ENCODE measurements at regions not wholly inside any gene's neighbourhood (a gene's known extent, or its start where the extent isn't known, plus 50 kb on each side); places are given as distances from the start of the nearest gene placed in this dataset.

DNA sequence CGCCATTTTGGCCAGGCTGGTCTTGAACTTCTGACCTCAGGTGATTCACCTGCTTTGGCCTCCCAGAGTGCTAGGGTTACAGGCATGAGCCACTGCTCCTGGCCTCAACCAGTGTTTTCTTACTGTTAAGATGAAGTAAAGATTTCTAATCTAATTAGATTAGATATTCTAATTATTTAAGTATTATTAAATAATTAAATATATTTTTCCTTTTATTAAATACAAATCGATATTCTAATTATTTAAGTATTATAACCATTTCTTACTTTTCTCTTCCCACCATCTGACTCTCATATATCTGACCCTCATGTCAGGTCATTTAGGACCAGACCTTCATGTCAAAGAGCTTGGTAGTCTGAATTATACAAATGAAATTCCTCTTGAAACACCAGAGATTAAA, 1291.9 kb upstream of the EPHA6 start:
- TF ChIP-seq CTCF (conservative IDR thresholded peaks at IDR 0.05; ENCODE audit: low read depth in 2 of 2): no peak
- TF ChIP-seq EZH2 (IDR thresholded peaks at IDR 0.05; ENCODE audit: low read depth, unreplicated experiment): no peak
- TF ChIP-seq CREB1 (CRISPR knock-in tag; IDR thresholded peaks at IDR 0.05; ENCODE audit: low read depth): no peak
- no peak for TF ChIP-seq POLR2AphosphoS5 (IDR thresholded peaks at IDR 0.05; ENCODE audit: low read depth)
- no peak for TF ChIP-seq STAT1 (IDR thresholded peaks at IDR 0.05; ENCODE audit: unreplicated experiment)
- TF ChIP-seq EZH2phosphoT487 (IDR thresholded peaks at IDR 0.05; ENCODE audit: unreplicated experiment): no peak
- TF ChIP-seq, protein P1, sequence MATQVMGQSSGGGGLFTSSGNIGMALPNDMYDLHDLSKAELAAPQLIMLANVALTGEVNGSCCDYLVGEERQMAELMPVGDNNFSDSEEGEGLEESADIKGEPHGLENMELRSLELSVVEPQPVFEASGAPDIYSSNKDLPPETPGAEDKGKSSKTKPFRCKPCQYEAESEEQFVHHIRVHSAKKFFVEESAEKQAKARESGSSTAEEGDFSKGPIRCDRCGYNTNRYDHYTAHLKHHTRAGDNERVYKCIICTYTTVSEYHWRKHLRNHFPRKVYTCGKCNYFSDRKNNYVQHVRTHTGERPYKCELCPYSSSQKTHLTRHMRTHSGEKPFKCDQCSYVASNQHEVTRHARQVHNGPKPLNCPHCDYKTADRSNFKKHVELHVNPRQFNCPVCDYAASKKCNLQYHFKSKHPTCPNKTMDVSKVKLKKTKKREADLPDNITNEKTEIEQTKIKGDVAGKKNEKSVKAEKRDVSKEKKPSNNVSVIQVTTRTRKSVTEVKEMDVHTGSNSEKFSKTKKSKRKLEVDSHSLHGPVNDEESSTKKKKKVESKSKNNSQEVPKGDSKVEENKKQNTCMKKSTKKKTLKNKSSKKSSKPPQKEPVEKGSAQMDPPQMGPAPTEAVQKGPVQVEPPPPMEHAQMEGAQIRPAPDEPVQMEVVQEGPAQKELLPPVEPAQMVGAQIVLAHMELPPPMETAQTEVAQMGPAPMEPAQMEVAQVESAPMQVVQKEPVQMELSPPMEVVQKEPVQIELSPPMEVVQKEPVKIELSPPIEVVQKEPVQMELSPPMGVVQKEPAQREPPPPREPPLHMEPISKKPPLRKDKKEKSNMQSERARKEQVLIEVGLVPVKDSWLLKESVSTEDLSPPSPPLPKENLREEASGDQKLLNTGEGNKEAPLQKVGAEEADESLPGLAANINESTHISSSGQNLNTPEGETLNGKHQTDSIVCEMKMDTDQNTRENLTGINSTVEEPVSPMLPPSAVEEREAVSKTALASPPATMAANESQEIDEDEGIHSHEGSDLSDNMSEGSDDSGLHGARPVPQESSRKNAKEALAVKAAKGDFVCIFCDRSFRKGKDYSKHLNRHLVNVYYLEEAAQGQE (IDR thresholded peaks at IDR 0.05; ENCODE audit: unreplicated experiment): no peak
- TF ChIP-seq JUNB (IDR thresholded peaks at IDR 0.05; ENCODE audit: unreplicated experiment): no peak
- TF ChIP-seq ZNF114 (CRISPR knock-in tag; IDR thresholded peaks at IDR 0.05): no peak
- TF ChIP-seq, protein P2, sequence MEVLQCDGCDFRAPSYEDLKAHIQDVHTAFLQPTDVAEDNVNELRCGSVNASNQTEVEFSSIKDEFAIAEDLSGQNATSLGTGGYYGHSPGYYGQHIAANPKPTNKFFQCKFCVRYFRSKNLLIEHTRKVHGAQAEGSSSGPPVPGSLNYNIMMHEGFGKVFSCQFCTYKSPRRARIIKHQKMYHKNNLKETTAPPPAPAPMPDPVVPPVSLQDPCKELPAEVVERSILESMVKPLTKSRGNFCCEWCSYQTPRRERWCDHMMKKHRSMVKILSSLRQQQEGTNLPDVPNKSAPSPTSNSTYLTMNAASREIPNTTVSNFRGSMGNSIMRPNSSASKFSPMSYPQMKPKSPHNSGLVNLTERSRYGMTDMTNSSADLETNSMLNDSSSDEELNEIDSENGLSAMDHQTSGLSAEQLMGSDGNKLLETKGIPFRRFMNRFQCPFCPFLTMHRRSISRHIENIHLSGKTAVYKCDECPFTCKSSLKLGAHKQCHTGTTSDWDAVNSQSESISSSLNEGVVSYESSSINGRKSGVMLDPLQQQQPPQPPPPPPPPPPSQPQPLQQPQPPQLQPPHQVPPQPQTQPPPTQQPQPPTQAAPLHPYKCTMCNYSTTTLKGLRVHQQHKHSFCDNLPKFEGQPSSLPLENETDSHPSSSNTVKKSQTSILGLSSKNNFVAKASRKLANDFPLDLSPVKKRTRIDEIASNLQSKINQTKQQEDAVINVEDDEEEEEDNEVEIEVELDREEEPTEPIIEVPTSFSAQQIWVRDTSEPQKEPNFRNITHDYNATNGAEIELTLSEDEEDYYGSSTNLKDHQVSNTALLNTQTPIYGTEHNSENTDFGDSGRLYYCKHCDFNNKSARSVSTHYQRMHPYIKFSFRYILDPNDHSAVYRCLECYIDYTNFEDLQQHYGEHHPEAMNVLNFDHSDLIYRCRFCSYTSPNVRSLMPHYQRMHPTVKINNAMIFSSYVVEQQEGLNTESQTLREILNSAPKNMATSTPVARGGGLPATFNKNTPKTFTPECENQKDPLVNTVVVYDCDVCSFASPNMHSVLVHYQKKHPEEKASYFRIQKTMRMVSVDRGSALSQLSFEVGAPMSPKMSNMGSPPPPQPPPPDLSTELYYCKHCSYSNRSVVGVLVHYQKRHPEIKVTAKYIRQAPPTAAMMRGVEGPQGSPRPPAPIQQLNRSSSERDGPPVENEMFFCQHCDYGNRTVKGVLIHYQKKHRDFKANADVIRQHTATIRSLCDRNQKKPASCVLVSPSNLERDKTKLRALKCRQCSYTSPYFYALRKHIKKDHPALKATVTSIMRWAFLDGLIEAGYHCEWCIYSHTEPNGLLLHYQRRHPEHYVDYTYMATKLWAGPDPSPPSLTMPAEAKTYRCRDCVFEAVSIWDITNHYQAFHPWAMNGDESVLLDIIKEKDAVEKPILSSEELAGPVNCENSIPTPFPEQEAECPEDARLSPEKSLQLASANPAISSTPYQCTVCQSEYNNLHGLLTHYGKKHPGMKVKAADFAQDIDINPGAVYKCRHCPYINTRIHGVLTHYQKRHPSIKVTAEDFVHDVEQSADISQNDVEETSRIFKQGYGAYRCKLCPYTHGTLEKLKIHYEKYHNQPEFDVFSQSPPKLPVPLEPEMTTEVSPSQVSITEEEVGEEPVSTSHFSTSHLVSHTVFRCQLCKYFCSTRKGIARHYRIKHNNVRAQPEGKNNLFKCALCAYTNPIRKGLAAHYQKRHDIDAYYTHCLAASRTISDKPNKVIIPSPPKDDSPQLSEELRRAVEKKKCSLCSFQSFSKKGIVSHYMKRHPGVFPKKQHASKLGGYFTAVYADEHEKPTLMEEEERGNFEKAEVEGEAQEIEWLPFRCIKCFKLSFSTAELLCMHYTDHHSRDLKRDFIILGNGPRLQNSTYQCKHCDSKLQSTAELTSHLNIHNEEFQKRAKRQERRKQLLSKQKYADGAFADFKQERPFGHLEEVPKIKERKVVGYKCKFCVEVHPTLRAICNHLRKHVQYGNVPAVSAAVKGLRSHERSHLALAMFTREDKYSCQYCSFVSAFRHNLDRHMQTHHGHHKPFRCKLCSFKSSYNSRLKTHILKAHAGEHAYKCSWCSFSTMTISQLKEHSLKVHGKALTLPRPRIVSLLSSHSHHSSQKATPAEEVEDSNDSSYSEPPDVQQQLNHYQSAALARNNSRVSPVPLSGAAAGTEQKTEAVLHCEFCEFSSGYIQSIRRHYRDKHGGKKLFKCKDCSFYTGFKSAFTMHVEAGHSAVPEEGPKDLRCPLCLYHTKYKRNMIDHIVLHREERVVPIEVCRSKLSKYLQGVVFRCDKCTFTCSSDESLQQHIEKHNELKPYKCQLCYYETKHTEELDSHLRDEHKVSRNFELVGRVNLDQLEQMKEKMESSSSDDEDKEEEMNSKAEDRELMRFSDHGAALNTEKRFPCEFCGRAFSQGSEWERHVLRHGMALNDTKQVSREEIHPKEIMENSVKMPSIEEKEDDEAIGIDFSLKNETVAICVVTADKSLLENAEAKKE (CRISPR knock-in tag; IDR thresholded peaks at IDR 0.05): no peak
- no peak for TF ChIP-seq NANOG (IDR thresholded peaks at IDR 0.05; ENCODE audit: borderline replicate concordance)
- TF ChIP-seq, protein P3, sequence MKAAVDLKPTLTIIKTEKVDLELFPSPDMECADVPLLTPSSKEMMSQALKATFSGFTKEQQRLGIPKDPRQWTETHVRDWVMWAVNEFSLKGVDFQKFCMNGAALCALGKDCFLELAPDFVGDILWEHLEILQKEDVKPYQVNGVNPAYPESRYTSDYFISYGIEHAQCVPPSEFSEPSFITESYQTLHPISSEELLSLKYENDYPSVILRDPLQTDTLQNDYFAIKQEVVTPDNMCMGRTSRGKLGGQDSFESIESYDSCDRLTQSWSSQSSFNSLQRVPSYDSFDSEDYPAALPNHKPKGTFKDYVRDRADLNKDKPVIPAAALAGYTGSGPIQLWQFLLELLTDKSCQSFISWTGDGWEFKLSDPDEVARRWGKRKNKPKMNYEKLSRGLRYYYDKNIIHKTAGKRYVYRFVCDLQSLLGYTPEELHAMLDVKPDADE (IDR thresholded peaks at IDR 0.05): no peak
- TF ChIP-seq ZNF331 (CRISPR knock-in tag; IDR thresholded peaks at IDR 0.05; ENCODE audit: low read depth): no peak

All from GM23338 (cell line).